NCI-H1417 treated with DMSO at 0.1 percent for 48 hours (cell line): ENCODE measurements at regions not wholly inside any gene's neighbourhood (a gene's known extent, or its start where the extent isn't known, plus 50 kb on each side); places are given as distances from the start of the nearest gene placed in this dataset.
"Not testable (repeated sequence)": the region's sequence is repeated elsewhere in the genome, so short reads cannot be mapped to it uniquely, and the experiment has no call there.

Source experiments
- DNase-seq: peaks from one replicate; lab custom pipeline; 2025; lab: John Stamatoyannopoulos, UW

DNA sequence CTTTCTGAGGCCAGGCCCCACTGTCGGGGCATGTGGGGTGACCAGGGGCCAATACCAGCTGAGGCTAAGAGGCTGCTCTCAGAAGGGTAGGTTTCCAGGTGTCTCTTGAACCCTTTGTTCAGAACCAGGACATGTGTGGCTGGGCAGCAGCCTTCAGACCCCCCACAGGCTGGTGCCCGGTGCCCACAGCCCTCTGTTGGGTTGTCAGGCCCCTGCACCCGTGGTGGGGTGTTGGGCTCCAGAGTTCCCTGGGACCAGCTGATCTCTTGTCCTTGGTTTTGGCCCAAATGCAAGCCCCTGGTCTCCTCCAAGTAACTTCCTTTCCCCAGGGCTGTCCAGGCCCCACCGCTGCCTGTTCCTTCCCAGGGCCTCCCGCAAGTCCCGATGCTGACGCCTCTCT, 226.0 kb downstream of the TMEM121 start:
- DNase-seq: not testable (repeated sequence)

DNA sequence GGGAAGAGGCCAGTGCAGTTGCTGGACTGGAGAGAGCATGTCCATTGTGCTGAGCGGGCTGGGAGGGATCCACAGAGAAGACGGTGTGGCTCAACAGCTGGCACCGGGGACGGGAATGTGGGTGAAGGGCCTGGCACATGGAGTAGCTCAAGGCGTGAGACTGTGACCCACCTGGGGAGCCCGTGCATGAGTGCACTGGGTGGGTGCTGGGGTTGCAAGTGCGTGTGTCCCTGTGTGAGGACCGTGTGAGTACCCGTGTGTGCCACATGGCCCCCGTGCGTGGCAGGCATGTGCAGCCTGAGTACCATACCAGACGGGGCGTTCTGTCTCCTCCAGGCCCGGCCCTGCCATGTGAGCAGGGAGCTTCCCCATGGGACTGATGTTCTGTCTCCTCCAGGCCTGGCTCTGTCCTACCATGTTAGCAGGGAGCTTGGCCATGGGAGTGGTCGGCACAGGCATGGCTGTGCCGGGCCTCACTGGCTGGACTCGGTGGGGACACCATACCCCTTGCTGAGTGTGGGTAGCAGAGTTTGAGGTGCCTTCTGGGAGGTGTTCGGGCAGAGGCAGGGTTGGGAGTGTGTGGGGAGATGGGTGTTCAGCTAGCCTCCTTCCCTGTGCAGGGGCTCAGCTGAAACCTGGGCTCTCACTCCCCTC, 234.4 kb downstream of the TMEM121 start:
- no peak for DNase-seq

GRCh38 chr14:105761345-105761740, 235.0 kb downstream of the TMEM121 start:
- DNase-seq: not testable (repeated sequence)

DNA sequence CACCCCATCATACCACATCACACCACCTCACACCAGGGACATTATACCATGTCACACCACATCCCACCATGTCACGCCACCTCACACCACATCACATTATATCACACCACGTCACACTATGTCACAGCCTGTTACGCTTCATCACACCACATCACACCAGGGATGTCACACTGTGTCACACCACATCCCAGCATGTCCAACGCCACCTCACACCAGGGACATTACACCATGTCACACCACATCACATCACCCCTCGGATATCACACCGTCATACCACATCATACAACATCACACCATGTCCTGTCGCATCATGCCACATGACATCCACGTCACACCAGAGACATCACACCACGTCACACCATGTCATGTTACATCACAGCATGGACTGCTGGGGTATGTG, 235.5 kb downstream of the TMEM121 start:
- DNase-seq: no peak

DNA sequence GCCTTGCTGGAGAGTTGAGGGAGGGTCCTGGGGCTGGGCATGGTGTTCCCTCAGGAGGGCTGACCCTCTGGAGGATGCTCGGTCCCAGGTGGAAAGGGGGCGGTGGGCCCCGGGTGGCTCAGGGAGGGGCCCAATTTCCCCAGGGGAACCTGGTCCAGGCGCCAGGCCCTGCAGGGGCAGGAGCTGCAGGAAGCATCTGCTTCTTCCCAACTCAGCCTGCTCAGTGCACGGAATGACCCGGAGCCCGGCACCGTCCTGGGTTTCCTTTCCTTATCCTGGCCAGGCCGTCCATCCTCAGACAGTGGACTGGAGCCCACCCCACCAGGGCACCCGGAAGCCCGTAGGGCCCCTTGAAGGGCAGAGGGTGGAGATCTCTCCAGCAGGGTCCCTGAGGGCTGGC, 235.9 kb downstream of the TMEM121 start:
- not testable (repeated sequence) for DNase-seq

DNA sequence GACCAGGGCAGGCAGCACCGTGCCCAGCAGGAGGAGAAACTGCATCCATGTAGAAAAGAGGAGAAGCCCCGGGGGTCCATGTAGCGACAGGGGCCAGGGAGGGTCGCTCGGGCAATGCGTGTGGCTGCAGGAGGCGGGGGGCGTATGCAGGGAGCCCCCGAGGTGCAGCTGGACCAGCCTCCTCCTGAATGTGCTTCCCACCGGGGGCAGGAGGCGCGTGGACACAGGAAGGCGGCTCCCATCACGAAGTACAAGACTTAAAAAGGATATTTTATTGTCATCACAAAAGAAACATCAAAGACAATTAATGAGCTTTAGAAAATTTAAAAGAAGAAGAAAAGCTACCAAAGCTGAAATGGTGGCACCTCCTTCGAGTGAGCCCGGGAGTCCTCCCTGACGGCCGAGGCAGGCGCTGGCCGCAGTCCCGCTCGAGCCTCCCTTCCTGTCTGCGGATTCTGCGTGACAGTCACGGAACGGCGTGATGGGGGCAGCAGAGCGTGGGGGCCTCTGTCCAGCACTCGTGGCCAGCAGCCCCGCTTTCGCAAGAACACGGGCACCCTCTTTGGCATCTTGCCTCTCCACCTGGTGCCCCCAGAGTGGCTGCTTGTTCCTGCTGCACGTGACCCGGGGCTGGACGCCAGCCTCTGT, 238.0 kb downstream of the TMEM121 start:
- not testable (repeated sequence) for DNase-seq

GRCh38 chr14:105765072-105765825, 238.9 kb downstream of the TMEM121 start:
- not testable (repeated sequence) for DNase-seq

DNA sequence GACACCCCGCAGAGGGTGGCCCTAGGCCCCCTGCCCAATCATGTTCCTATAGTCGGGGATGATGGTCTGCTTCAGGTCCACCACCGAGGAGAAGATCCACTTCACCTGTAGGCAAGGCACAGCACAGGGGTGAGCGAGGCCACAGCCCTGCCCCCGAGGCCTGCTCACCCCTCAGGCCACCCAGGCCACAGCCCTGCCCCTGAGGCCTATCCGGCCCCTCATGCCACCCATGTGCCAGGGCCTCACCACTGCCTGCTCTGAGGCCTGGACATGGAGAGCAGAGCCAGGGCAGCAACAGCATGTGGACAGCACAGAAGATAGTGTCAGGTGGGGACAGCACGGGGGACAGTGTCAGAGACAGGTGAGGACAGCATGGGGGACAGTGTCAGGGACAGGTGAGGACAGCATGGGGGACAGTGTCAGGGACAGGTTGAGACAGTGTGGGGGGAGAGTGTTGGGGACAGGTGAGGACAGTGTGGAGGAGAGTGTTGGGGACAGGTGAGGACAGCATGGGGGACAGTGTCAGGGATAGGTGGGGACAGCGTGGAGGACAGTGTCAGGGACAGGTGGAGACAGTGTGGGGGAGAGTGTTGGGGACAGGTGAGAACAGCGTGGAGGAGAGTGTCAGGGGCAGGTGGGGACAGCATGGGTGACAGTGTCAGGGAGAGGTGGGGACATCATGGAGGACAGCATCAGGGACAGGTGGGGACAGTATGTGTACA, 239.7 kb downstream of the TMEM121 start:
- no peak for DNase-seq

DNA sequence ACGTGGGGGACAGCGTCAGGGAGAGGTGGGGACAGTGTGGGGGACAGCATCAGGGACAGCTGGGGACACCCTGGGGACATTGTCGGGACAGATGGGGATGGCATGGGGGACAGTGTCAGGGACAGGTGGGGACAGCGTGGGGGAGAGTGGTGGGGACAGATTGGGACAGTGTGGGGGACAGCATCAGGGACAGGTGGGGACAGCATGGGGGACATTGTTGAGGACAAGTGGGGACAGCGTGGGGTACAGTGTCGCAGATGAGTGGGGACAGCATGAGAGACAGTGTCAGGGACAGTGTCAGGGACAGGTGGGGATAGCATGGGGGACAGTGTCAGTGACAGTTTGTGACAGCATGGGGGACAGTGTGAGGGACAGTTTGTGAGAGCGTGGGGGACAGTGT, 240.9 kb downstream of the TMEM121 start:
- DNase-seq: no peak

DNA sequence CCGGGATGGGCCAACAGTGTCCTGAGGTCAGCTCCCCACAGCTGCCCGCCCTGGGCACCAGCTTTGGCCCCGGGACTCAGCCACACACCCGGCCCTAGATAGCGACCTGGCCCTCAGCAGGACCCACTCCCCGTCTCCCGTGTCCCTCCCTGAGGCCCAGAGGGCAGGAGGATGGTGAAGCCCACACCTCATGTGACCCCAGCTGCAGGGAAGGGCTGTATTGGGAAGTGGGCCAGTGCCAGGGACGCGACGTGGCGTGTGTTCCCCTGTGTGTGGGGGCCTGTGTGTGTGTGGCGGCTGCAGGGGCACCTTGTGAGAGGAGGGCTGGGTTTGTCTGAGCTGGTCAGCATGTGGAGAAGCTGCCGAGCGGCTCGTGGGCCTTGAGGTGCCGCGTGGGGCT, 241.7 kb downstream of the TMEM121 start:
- not testable (repeated sequence) for DNase-seq

GRCh38 chr14:105769061-105769730, 242.8 kb downstream of the TMEM121 start:
- not testable (repeated sequence) for DNase-seq

- DNase-seq: not testable (repeated sequence)
Measured at GRCh38 chr14:105770619-105771216, 244.3 kb downstream of the TMEM121 start.

DNA sequence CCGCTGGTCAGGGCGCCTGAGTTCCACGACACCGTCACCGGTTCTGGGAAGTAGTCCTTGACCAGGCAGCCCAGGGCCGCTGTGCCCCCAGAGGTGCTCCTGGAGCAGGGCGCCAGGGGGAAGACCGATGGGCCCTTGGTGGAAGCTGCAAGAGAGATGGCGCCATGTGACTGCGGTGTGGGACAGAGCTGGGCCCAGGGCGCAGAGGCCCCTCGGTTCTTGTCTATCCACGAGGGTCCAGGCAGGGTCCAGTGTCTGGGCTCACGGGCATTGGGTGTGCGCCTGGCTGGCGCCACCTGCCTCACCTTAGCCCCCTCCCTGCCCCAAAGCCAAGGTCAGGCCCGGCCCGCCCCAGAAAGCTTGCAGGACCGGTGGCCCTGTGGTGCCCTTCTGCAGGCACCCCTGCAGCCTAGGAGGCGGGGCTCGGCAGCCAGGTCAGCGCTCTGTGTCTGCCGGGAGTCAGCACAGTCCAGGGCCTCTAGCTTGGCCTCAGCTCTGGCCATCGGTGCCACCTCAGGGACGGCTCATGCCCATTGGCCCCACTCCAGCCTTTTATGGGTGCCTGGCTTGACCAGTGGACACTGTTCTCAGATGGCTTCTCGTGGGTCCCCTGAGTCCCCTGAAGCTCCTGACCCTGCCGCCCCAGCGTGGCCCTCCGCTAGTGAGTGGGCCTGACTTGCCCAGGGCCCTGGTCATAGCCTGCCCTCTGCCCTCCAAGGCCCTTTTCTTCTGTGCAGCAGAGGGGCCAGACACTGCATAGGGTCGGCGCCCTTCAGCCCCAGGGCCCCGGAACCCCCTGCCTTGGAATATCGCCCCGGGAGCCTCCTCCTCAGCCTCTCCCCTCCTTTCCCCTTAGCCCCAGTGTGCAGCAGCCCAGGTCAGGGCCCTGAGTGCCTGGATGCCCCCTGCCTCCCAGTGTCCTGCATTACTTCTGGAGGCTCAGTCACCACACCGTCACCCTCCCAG, 245.2 kb downstream of the TMEM121 start:
- DNase-seq: not testable (repeated sequence)

DNA sequence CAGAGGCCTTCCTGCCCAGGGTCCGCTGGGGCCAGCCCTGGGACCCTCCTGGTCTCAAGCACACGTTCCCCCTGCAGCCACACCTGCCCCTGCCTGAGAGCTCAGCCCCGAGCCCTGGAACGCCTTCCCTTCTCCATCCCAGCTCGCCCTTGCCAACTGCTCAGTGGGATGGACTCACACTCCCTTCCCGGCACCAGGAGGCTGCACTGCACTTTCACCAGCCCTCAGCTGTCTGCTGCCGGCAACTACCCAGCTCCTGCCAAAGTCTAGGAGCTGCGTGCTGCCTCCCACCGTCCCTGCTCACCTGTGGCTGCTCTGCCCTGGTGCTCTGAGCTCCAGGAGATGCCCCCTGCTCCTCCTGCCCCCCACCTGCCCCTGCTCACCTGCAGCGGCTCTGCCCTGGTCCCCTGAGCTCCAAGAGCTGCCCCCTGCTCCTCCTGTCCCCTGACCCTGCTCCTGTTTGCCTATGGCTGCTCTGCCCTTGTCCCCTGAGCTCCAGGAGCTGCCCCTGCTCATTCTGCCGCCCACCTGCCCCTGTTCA, 246.4 kb downstream of the TMEM121 start:
- DNase-seq: not testable (repeated sequence)

- no peak for DNase-seq
Measured at GRCh38 chr14:105773584-105773983, 247.2 kb downstream of the TMEM121 start.

DNA sequence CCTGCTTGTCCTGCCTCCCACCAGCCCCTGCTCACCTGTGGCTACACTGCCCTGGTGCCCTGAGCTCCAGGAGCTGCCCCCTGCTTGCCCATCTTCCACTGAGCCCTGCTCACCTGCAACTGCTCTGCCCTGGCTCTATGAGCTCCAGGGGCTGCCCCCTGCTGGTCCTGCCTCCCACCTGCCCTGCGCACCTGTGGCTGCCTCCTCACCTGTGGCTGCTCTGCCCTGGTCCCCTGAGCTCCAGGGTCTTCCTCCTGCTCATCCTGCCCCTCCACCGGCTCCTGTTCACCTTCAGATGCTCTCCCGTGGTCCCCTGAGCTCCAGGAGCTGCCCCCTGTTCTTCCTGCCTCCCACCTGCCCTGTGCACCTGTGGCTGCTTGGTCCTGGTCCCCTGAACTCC, 247.6 kb downstream of the TMEM121 start:
- no peak for DNase-seq

- DNase-seq: not testable (repeated sequence)
Measured at GRCh38 chr14:105774585-105775348, 248.4 kb downstream of the TMEM121 start.

DNA sequence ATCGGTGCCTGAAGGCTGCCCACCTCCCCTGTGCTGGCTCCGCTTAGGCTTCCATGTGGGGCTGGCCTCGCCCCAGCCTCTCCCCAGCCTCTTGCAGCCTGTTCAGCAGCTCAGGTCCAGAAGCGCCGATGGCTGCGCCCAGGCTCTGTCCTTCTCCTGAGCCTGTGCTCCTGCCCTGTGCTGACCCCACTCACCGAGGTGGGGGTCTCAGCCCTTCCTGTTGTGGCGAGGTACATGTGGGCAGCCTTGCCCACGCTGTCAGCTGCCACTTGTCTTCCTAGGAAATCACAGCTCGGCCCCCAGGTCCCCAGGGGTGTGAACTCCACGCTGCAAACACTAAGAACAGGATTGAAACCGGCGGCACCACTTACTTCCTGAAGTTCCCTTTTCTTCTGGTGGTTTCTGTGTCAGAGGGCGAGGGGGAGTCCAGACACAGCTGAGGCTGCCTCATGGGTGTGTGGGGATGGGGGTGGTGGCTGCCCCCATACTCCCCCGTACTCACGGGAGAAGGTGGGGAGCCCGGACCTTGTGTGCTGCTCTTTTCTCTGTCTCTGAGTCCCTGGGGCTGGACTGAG, 249.1 kb downstream of the TMEM121 start:
- not testable (repeated sequence) for DNase-seq

DNA sequence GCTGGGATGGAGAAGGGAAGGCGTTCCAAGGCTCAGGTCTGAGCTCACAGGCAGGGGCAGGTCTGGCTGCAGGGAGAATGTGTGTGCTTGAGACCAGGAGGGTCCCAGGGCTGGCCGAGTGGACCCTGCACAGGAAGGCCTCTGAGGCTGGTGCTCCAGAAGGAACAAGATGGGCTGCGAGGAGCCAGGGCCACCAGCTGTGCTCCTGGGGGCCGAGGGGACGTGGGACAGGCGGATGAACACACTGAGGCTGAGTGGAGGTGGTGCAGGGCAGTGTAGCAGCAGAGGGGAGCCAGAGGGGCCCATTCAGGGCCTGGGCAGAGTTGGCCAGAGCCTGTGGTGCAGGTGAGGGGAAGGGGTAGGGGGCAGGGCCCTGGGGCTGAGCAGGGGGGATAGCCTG, 249.7 kb downstream of the TMEM121 start:
- DNase-seq: not testable (repeated sequence)
